Stimulated activated naive B cell treated with anti-CD40 and anti-IgM and Interleukin-4, amounts not matched to agents 10 μg/mL and 1 μg/mL and 100 μg/mL, for 72 hours (primary cell): ENCODE measurements at regions not wholly inside any gene's neighbourhood (a gene's known extent, or its start where the extent isn't known, plus 50 kb on each side); places are given as distances from the start of the nearest gene placed in this dataset.
"Not testable (repeated sequence)": the region's sequence is repeated elsewhere in the genome, so short reads cannot be mapped to it uniquely, and the experiment has no call there.

ENCODE experiments used
- ATAC-seq, 2 donors: fragments of 150-1000 bp; cut with Tn5 transposase; replicated peaks; 2 replicates each; pipeline ENCODE4 v1.10.0; 2021; ENCODE audit warnings: moderate library complexity in 1 of 2
- DNase-seq: peaks from one replicate; pipeline ENCODE4 v3.0.0; 2021
- H3K27ac Mint-ChIP-seq: one replicate; pipeline ENCODE4 v1.8.0; 2022; ENCODE audit warnings: mild to moderate bottlenecking, mixed read lengths
- H3K27me3 Mint-ChIP-seq, 2 donors: one replicate each; pipeline ENCODE4 v1.8.0; 2022; ENCODE audit warnings: mixed read lengths in 2 of 2
- H3K36me3 Mint-ChIP-seq, 2 donors: one replicate each; pipeline ENCODE4 v1.8.0; 2022; ENCODE audit warnings: mixed read lengths in 2 of 2, mild to moderate bottlenecking in 1 of 2
- H3K4me1 Mint-ChIP-seq, 2 donors: one replicate each; pipeline ENCODE4 v1.8.0; 2022; ENCODE audit warnings: mixed read lengths in 2 of 2, mild to moderate bottlenecking in 1 of 2
- H3K4me3 Mint-ChIP-seq, 2 donors: one replicate each; pipeline ENCODE4 v1.8.0; 2022; ENCODE audit warnings: mild to moderate bottlenecking in 2 of 2, mixed read lengths in 2 of 2, moderate library complexity in 1 of 2
- H3K9me3 Mint-ChIP-seq, 2 donors: one replicate each; pipeline ENCODE4 v1.8.0; 2022; ENCODE audit warnings: mixed read lengths in 2 of 2, mild to moderate bottlenecking in 1 of 2

GRCh38 chr6:166701424-166701823 lies 74.4 kb upstream of the RPS6KA2 start:
- not testable (repeated sequence) for DNase-seq, H3K36me3 Mint-ChIP-seq, H3K4me1 Mint-ChIP-seq, H3K27ac Mint-ChIP-seq, H3K9me3 Mint-ChIP-seq, H3K4me3 Mint-ChIP-seq, ATAC-seq
- peaks cover 19 to 21% of the 10 kb centered on the region in 2 donors for H3K27me3 Mint-ChIP-seq

- DNase-seq, H3K4me1 Mint-ChIP-seq, ATAC-seq, H3K36me3 Mint-ChIP-seq, H3K9me3 Mint-ChIP-seq, H3K4me3 Mint-ChIP-seq, H3K27ac Mint-ChIP-seq: not testable (repeated sequence)
- peaks cover 14 to 16% of the 10 kb centered on the region in 2 donors for H3K27me3 Mint-ChIP-seq
These were observed 73.8 kb upstream of the RPS6KA2 start for GRCh38 chr6:166700871-166701270.

GRCh38 chr6:166697113-166697512 lies 70.1 kb upstream of the RPS6KA2 start:
- Mint-ChIP-seq H3K4me3 (no peak overlapping the region), H3K36me3 (no peaks in the 10 kb centered on the region), H3K27me3 (peaks cover 1 to 13% of the 10 kb centered on the region in 2 donors), H3K9me3 (no peaks in the 10 kb centered on the region), H3K4me1 (peaks cover 0 to 3% of the 10 kb centered on the region in 2 donors), H3K27ac (no peak overlapping the region)
- peak; percentile 94 to 95 for ATAC-seq
- peak; percentile 20 for DNase-seq

GRCh38 chr6:166693880-166694279 lies 66.8 kb upstream of the RPS6KA2 start:
- no peak overlapping the region for H3K4me3 Mint-ChIP-seq
- H3K4me1 Mint-ChIP-seq, result peaks cover 0 to 1% of the 10 kb centered on the region in 2 donors
- no peak for DNase-seq
- H3K9me3 Mint-ChIP-seq, result no peaks in the 10 kb centered on the region
- no peak for ATAC-seq
- no peaks in the 10 kb centered on the region for H3K36me3 Mint-ChIP-seq
- peaks cover 10 to 13% of the 10 kb centered on the region in 2 donors for H3K27me3 Mint-ChIP-seq
- no peak overlapping the region for H3K27ac Mint-ChIP-seq

- Mint-ChIP-seq H3K4me3 (no peak overlapping the region), H3K36me3 (no peaks in the 10 kb centered on the region), H3K9me3 (no peaks in the 10 kb centered on the region), H3K4me1 (peaks cover 0 to 1% of the 10 kb centered on the region in 2 donors), H3K27me3 (peaks cover 13 to 14% of the 10 kb centered on the region in 2 donors), H3K27ac (no peak overlapping the region)
- no peak for ATAC-seq
- no peak for DNase-seq
These were observed 65.8 kb upstream of the RPS6KA2 start for GRCh38 chr6:166692723-166693302.

GRCh38 chr6:166691746-166692145 lies 64.7 kb upstream of the RPS6KA2 start:
- Mint-ChIP-seq H3K9me3 (no peaks in the 10 kb centered on the region), H3K36me3 (no peaks in the 10 kb centered on the region), H3K4me3 (no peak overlapping the region), H3K27me3 (peaks cover 16 to 24% of the 10 kb centered on the region in 2 donors), H3K27ac (no peak overlapping the region), H3K4me1 (peaks cover 1 to 8% of the 10 kb centered on the region in 2 donors)
- DNase-seq (no peak), ATAC-seq (no peak)

GRCh38 chr6:166691199-166691598 lies 64.1 kb upstream of the RPS6KA2 start:
- no peak overlapping the region for H3K4me3 Mint-ChIP-seq
- H3K36me3 Mint-ChIP-seq, result no peaks in the 10 kb centered on the region
- no peak for ATAC-seq
- DNase-seq, result no peak
- H3K27me3 Mint-ChIP-seq, result peaks cover 21 to 29% of the 10 kb centered on the region in 2 donors
- H3K4me1 Mint-ChIP-seq, result peaks cover 0 to 8% of the 10 kb centered on the region in 2 donors
- H3K9me3 Mint-ChIP-seq, result no peaks in the 10 kb centered on the region
- H3K27ac Mint-ChIP-seq, result no peak overlapping the region

- no peak overlapping the region for H3K4me3 Mint-ChIP-seq
- no peak for ATAC-seq
- H3K27ac Mint-ChIP-seq, result no peak overlapping the region
- H3K4me1 Mint-ChIP-seq, result peaks cover 0 to 8% of the 10 kb centered on the region in 2 donors
- no peaks in the 10 kb centered on the region for H3K36me3 Mint-ChIP-seq
- no peak for DNase-seq
- no peaks in the 10 kb centered on the region for H3K9me3 Mint-ChIP-seq
- H3K27me3 Mint-ChIP-seq, result peaks cover 26 to 43% of the 10 kb centered on the region in 2 donors
These were observed 62.6 kb upstream of the RPS6KA2 start for GRCh38 chr6:166689687-166690086.

GRCh38 chr6:166688901-166689300 lies 61.9 kb upstream of the RPS6KA2 start:
- Mint-ChIP-seq H3K27me3 (peaks cover 26 to 48% of the 10 kb centered on the region in 2 donors), H3K27ac (no peak overlapping the region)

GRCh38 chr6:166687879-166688205 lies 60.8 kb upstream of the RPS6KA2 start:
- peaks cover 26 to 48% of the 10 kb centered on the region in 2 donors for H3K27me3 Mint-ChIP-seq
- H3K4me1 Mint-ChIP-seq, result peaks cover 0 to 8% of the 10 kb centered on the region in 2 donors
- H3K4me3 Mint-ChIP-seq, result no peak overlapping the region
- H3K9me3 Mint-ChIP-seq, result no peaks in the 10 kb centered on the region
- no peak overlapping the region for H3K27ac Mint-ChIP-seq
- DNase-seq, result no peak
- no peaks in the 10 kb centered on the region for H3K36me3 Mint-ChIP-seq
- ATAC-seq, result no peak

More at GRCh38 chr6:166688901-166689300, 61.9 kb upstream of the RPS6KA2 start:
- ATAC-seq, result no peak
- H3K4me1 Mint-ChIP-seq, result peaks cover 0 to 8% of the 10 kb centered on the region in 2 donors
- H3K9me3 Mint-ChIP-seq, result no peaks in the 10 kb centered on the region
- H3K36me3 Mint-ChIP-seq, result no peaks in the 10 kb centered on the region
- H3K4me3 Mint-ChIP-seq, result no peak overlapping the region
- DNase-seq, result no peak

GRCh38 chr6:166687070-166687878 lies 60.2 kb upstream of the RPS6KA2 start:
- Mint-ChIP-seq H3K4me1 (peaks cover 0 to 8% of the 10 kb centered on the region in 2 donors), H3K4me3 (no peak overlapping the region), H3K27me3 (peaks cover 26 to 48% of the 10 kb centered on the region in 2 donors), H3K27ac (no peak overlapping the region), H3K36me3 (no peaks in the 10 kb centered on the region), H3K9me3 (no peaks in the 10 kb centered on the region)
- ATAC-seq, result peak; percentile 38 to 52
- DNase-seq, result no peak

- Mint-ChIP-seq H3K36me3 (no peaks in the 10 kb centered on the region), H3K4me1 (peaks cover 0 to 8% of the 10 kb centered on the region in 2 donors), H3K27ac (no peak overlapping the region), H3K9me3 (no peaks in the 10 kb centered on the region), H3K27me3 (peaks cover 23 to 39% of the 10 kb centered on the region in 2 donors), H3K4me3 (no peak overlapping the region)
- DNase-seq (no peak), ATAC-seq (no peak)
These were observed 59.3 kb upstream of the RPS6KA2 start for GRCh38 chr6:166686317-166686716.

GRCh38 chr6:166684866-166685265 lies 57.8 kb upstream of the RPS6KA2 start:
- H3K4me1 Mint-ChIP-seq, result peaks cover 0 to 8% of the 10 kb centered on the region in 2 donors
- no peak for ATAC-seq
- peaks cover 24 to 42% of the 10 kb centered on the region in 2 donors for H3K27me3 Mint-ChIP-seq
- H3K27ac Mint-ChIP-seq, result no peak overlapping the region
- H3K9me3 Mint-ChIP-seq, result peaks cover 3 to 6% of the 10 kb centered on the region in 2 donors
- H3K4me3 Mint-ChIP-seq, result no peak overlapping the region
- H3K36me3 Mint-ChIP-seq, result peaks cover 4 to 5% of the 10 kb centered on the region in 2 donors
- DNase-seq, result no peak

GRCh38 chr6:166684170-166684569 lies 57.1 kb upstream of the RPS6KA2 start:
- DNase-seq (no peak), ATAC-seq (no peak)
- H3K27me3 Mint-ChIP-seq, result peaks cover 24 to 45% of the 10 kb centered on the region in 2 donors
- H3K4me3 Mint-ChIP-seq, result no peak overlapping the region
- peaks cover 3 to 6% of the 10 kb centered on the region in 2 donors for H3K9me3 Mint-ChIP-seq
- peaks cover 0 to 8% of the 10 kb centered on the region in 2 donors for H3K4me1 Mint-ChIP-seq
- H3K36me3 Mint-ChIP-seq, result peaks cover 4 to 5% of the 10 kb centered on the region in 2 donors
- no peak overlapping the region for H3K27ac Mint-ChIP-seq

- Mint-ChIP-seq H3K27ac (no peak overlapping the region), H3K4me1 (peaks cover 0 to 8% of the 10 kb centered on the region in 2 donors), H3K4me3 (no peak overlapping the region), H3K27me3 (peaks cover 24 to 47% of the 10 kb centered on the region in 2 donors), H3K36me3 (peaks cover 4 to 5% of the 10 kb centered on the region in 2 donors), H3K9me3 (peaks cover 3 to 6% of the 10 kb centered on the region in 2 donors)
- DNase-seq (no peak), ATAC-seq (no peak)
These were observed 56.4 kb upstream of the RPS6KA2 start for GRCh38 chr6:166683477-166683876.
